ENCODE measurements at regions not wholly inside any gene's neighbourhood (a gene's known extent, or its start where the extent isn't known, plus 50 kb on each side); places are given as distances from the start of the nearest gene placed in this dataset.

DNA sequence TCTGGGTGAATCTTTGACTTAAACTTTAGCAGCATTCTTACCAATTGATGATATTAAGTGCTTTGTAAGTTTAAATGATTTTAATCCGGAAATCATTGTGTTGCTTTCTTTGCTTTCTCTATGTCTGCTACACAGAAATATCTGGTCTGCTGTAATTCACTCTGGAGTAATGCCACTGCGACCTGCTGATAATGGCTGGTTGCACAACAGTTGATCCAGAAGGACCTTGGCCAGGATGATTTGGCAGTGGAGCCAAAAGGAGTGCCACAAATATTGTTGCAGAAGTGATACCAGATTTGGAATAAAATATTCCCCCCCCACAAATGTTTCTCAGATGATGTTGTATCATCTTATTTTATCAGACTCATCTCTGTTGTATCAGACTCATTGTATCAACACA, 2063.9 kb downstream of the MRPL39 start:
- Histone ChIP-seq H3K4me2 (ENCODE audit: unreplicated experiment) (no peak overlapping the region), H3K79me2 (ENCODE audit: insufficient read depth) (no peaks in the 10 kb centered on the region), H3K4me3 (no peak overlapping the region), H4K20me1 (ENCODE audit: insufficient read depth) (no peaks in the 10 kb centered on the region), H3K9me3 (ENCODE audit: low read depth) (no peaks in the 10 kb centered on the region), H3K9ac (no peak overlapping the region), H3K27ac (no peak overlapping the region), H3K9me2 (ENCODE audit: insufficient read depth) (no peaks in the 10 kb centered on the region), H3F3A (ENCODE audit: insufficient read depth) (no peaks in the 10 kb centered on the region), H2AFZ (no peak overlapping the region), H3K36me3 (ENCODE audit: low read depth) (no peaks in the 10 kb centered on the region), H3K27me3 (replicated peaks; ENCODE audit: insufficient read depth) (no peaks in the 10 kb centered on the region), H3K4me1 (ENCODE audit: insufficient read depth) (no peaks in the 10 kb centered on the region)
- 12 to 15% methylated on average over 2 of the region's 2 CpGs for WGBS, 2 experiments (ENCODE audit: low coverage in 1 of 2, low lambda C conversion rate in 2 of 2, missing lambda C conversion rate in 2 of 2)
- DNase-seq = no peak
- in situ Hi-C loops (cut with MboI) = no loop called here
- TF ChIP-seq EZH2phosphoT487 (IDR thresholded peaks at IDR 0.05; ENCODE audit: insufficient read depth, low read depth) = no peak
- no peak for TF ChIP-seq EZH2 (IDR thresholded peaks at IDR 0.05; ENCODE audit: insufficient read depth, poor library complexity, severe bottlenecking)

DNA sequence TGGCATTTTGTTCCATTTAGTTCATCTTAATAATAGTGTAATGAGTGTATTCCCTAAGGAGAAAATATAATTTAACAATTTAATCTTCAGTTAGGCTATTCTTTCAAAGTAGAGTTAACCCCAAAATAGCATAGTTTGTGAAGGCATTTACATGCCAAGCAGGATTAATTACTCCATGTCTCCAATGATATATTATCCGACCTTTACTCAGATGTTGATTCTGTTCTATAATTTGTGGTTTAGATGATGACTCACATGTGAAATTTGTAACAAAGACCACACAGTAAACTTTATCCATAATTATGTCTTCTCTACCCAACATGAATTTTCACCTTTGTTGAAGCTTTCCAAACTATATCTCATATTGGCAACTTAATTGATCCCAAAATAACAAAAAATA, 2065.2 kb downstream of the MRPL39 start:
- Histone ChIP-seq H3K36me3 (ENCODE audit: low read depth) (no peaks in the 10 kb centered on the region), H4K20me1 (ENCODE audit: insufficient read depth) (no peaks in the 10 kb centered on the region), H2AFZ (no peak overlapping the region), H3K79me2 (ENCODE audit: insufficient read depth) (no peaks in the 10 kb centered on the region), H3K4me2 (ENCODE audit: unreplicated experiment) (no peak overlapping the region), H3F3A (ENCODE audit: insufficient read depth) (no peaks in the 10 kb centered on the region), H3K27ac (no peak overlapping the region), H3K4me3 (no peak overlapping the region), H3K9me3 (ENCODE audit: low read depth) (no peaks in the 10 kb centered on the region), H3K27me3 (replicated peaks; ENCODE audit: insufficient read depth) (no peaks in the 10 kb centered on the region), H3K4me1 (ENCODE audit: insufficient read depth) (no peaks in the 10 kb centered on the region), H3K9ac (no peak overlapping the region), H3K9me2 (ENCODE audit: insufficient read depth) (no peaks in the 10 kb centered on the region)
- no peak for DNase-seq
- 11 to 20% methylated on average over 1 of the region's 1 CpG for WGBS, 2 experiments (ENCODE audit: low coverage in 1 of 2, low lambda C conversion rate in 2 of 2, missing lambda C conversion rate in 2 of 2)
- TF ChIP-seq EZH2phosphoT487 (IDR thresholded peaks at IDR 0.05; ENCODE audit: insufficient read depth, low read depth) = no peak
- no peak for TF ChIP-seq EZH2 (IDR thresholded peaks at IDR 0.05; ENCODE audit: insufficient read depth, poor library complexity, severe bottlenecking)
- in situ Hi-C loops (cut with MboI) = no loop called here

- Histone ChIP-seq H2AFZ (no peak overlapping the region), H3K4me2 (ENCODE audit: unreplicated experiment) (no peak overlapping the region), H3K9me3 (ENCODE audit: low read depth) (no peaks in the 10 kb centered on the region), H3K4me1 (ENCODE audit: insufficient read depth) (no peaks in the 10 kb centered on the region), H4K20me1 (ENCODE audit: insufficient read depth) (no peaks in the 10 kb centered on the region), H3K9me2 (ENCODE audit: insufficient read depth) (no peaks in the 10 kb centered on the region), H3K27ac (no peak overlapping the region), H3K9ac (no peak overlapping the region), H3K27me3 (replicated peaks; ENCODE audit: insufficient read depth) (no peaks in the 10 kb centered on the region), H3K4me3 (no peak overlapping the region), H3K36me3 (ENCODE audit: low read depth) (no peaks in the 10 kb centered on the region), H3K79me2 (ENCODE audit: insufficient read depth) (no peaks in the 10 kb centered on the region), H3F3A (ENCODE audit: insufficient read depth) (no peaks in the 10 kb centered on the region)
- no peak for DNase-seq
- TF ChIP-seq EZH2phosphoT487 (IDR thresholded peaks at IDR 0.05; ENCODE audit: insufficient read depth, low read depth) = no peak
- no peak for TF ChIP-seq EZH2 (IDR thresholded peaks at IDR 0.05; ENCODE audit: insufficient read depth, poor library complexity, severe bottlenecking)
- WGBS, 2 experiments (ENCODE audit: low coverage in 1 of 2, low lambda C conversion rate in 2 of 2, missing lambda C conversion rate in 2 of 2) = 26 to 45% methylated on average over 2 of the region's 2 CpGs
- in situ Hi-C loops (cut with MboI) = no loop called here
Measured at GRCh38 chr21:23541571-23541970, 2065.7 kb downstream of the MRPL39 start.

GRCh38 chr21:23534850-23535249, 2072.4 kb downstream of the MRPL39 start:
- Histone ChIP-seq H3F3A (ENCODE audit: insufficient read depth) (no peaks in the 10 kb centered on the region), H3K4me1 (ENCODE audit: insufficient read depth) (no peaks in the 10 kb centered on the region), H2AFZ (no peak overlapping the region), H3K27me3 (replicated peaks; ENCODE audit: insufficient read depth) (no peaks in the 10 kb centered on the region), H4K20me1 (ENCODE audit: insufficient read depth) (no peaks in the 10 kb centered on the region), H3K4me3 (no peak overlapping the region), H3K4me2 (ENCODE audit: unreplicated experiment) (no peak overlapping the region), H3K27ac (no peak overlapping the region), H3K9me2 (ENCODE audit: insufficient read depth) (no peaks in the 10 kb centered on the region), H3K36me3 (ENCODE audit: low read depth) (no peaks in the 10 kb centered on the region), H3K9me3 (ENCODE audit: low read depth) (no peaks in the 10 kb centered on the region), H3K9ac (no peak overlapping the region), H3K79me2 (ENCODE audit: insufficient read depth) (no peaks in the 10 kb centered on the region)
- no peak for TF ChIP-seq EZH2phosphoT487 (IDR thresholded peaks at IDR 0.05; ENCODE audit: insufficient read depth, low read depth)
- no peak for TF ChIP-seq EZH2 (IDR thresholded peaks at IDR 0.05; ENCODE audit: insufficient read depth, poor library complexity, severe bottlenecking)
- WGBS, 2 experiments (ENCODE audit: low coverage in 1 of 2, low lambda C conversion rate in 2 of 2, missing lambda C conversion rate in 2 of 2) = 0% methylated on average over 1 of the region's 1 CpG
- DNase-seq = no peak
- in situ Hi-C loops (cut with MboI) = no loop called here

DNA sequence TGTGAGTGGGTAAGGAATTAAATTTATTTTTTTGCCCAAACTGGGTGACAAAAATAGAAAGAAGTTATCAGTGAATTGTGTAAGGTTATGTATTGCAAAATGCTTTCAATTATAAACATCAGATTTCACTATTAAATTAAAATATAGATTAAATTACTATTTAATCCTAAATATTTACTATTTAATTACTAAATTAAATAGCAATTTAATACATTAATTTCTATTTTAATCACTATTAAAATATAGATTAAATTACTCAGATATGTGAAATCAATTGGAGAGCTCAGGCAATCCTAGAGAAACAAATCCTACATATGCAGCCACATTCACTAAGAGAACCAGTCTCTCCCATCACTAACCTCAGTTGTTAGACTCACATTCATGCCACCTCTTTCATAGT, 2075.8 kb downstream of the MRPL39 start:
- H2AFZ ChIP-seq = no peak overlapping the region
- H3K9me2 ChIP-seq (ENCODE audit: insufficient read depth) = no peaks in the 10 kb centered on the region
- H3K4me2 ChIP-seq (ENCODE audit: unreplicated experiment) = no peak overlapping the region
- in situ Hi-C loops (cut with MboI) = no loop called here
- H3K9ac ChIP-seq = no peak overlapping the region
- no peaks in the 10 kb centered on the region for H3F3A ChIP-seq (ENCODE audit: insufficient read depth)
- no peaks in the 10 kb centered on the region for H3K4me1 ChIP-seq (ENCODE audit: insufficient read depth)
- DNase-seq = no peak
- H3K4me3 ChIP-seq = no peak overlapping the region
- no peaks in the 10 kb centered on the region for H3K9me3 ChIP-seq (ENCODE audit: low read depth)
- no peak overlapping the region for H3K27ac ChIP-seq
- no peaks in the 10 kb centered on the region for H3K79me2 ChIP-seq (ENCODE audit: insufficient read depth)
- no peaks in the 10 kb centered on the region for H4K20me1 ChIP-seq (ENCODE audit: insufficient read depth)
- H3K27me3 ChIP-seq (replicated peaks; ENCODE audit: insufficient read depth) = no peaks in the 10 kb centered on the region
- no peaks in the 10 kb centered on the region for H3K36me3 ChIP-seq (ENCODE audit: low read depth)
- TF ChIP-seq EZH2phosphoT487 (IDR thresholded peaks at IDR 0.05; ENCODE audit: insufficient read depth, low read depth) = no peak
- no peak for TF ChIP-seq EZH2 (IDR thresholded peaks at IDR 0.05; ENCODE audit: insufficient read depth, poor library complexity, severe bottlenecking)

All from GM23248 (cell line).